ENCODE measurements at regions not wholly inside any gene's neighbourhood (a gene's known extent, or its start where the extent isn't known, plus 50 kb on each side); places are given as distances from the start of the nearest gene placed in this dataset.
"Not testable (repeated sequence)": the region's sequence is repeated elsewhere in the genome, so short reads cannot be mapped to it uniquely, and the experiment has no call there.

GRCh38 chr12:131207841-131208240, 254.1 kb downstream of the ADGRD1 start:
- POLR2A ChIA-PET; H3K9me3 Mint-ChIP-seq; H3K27me3 ChIP-seq (ENCODE audit: control insufficient read depth in 2 of 2, insufficient read depth in 2 of 2, low read length in 2 of 2); H3K27ac ChIP-seq (ENCODE audit: low read depth, low read length); DNase-seq; intact Hi-C loops (cut with micrococcal nuclease); H3K4me3 ChIP-seq (ENCODE audit: low read length); H3K36me3 ChIP-seq (ENCODE audit: control insufficient read depth in 2 of 3, insufficient read depth in 3 of 3, low read length in 3 of 3); H3K27ac Mint-ChIP-seq; H3K4me3 Mint-ChIP-seq; H3K27me3 Mint-ChIP-seq; H3K9me3 ChIP-seq (ENCODE audit: control insufficient read depth in 2 of 3, low read length in 3 of 3); CTCF ChIA-PET; H3K36me3 Mint-ChIP-seq; ATAC-seq: not testable (repeated sequence)
- peaks cover 3 to 24% (median 19%) of the 10 kb centered on the region in 7 donors for H3K4me1 Mint-ChIP-seq
- peaks cover 0 to 18% of the 10 kb centered on the region in 2 donors for H3K4me1 ChIP-seq (ENCODE audit: control insufficient read depth in 2 of 2, insufficient read depth in 2 of 2, low read length in 2 of 2)

GRCh38 chr12:131208425-131208824, 254.7 kb downstream of the ADGRD1 start:
- Histone ChIP-seq H3K27ac (ENCODE audit: low read depth, low read length) (no peak overlapping the region), H3K4me3 (ENCODE audit: low read length) (no peak overlapping the region), H3K27me3 (ENCODE audit: control insufficient read depth in 2 of 2, insufficient read depth in 2 of 2, low read length in 2 of 2) (no peaks in the 10 kb centered on the region), H3K36me3 (ENCODE audit: control insufficient read depth in 2 of 3, insufficient read depth in 3 of 3, low read length in 3 of 3) (no peaks in the 10 kb centered on the region), H3K4me1 (ENCODE audit: control insufficient read depth in 2 of 2, insufficient read depth in 2 of 2, low read length in 2 of 2) (peaks cover 0 to 18% of the 10 kb centered on the region in 2 donors), H3K9me3 (ENCODE audit: control insufficient read depth in 2 of 3, low read length in 3 of 3) (no peaks in the 10 kb centered on the region)
- intact Hi-C loops (cut with micrococcal nuclease) = no loop called here
- H3K27me3 Mint-ChIP-seq = no peaks in the 10 kb centered on the region
- peaks cover 3 to 24% (median 19%) of the 10 kb centered on the region in 7 donors for H3K4me1 Mint-ChIP-seq
- H3K27ac Mint-ChIP-seq = peak overlapping the region in 1 of 9 donors; percentile 55
- DNase-seq = no peak
- no peaks in the 10 kb centered on the region for H3K36me3 Mint-ChIP-seq
- peaks cover 0 to 7% (median 0%) of the 10 kb centered on the region in 11 donors for H3K9me3 Mint-ChIP-seq
- no peak for ATAC-seq
- peak overlapping the region in 1 of 10 donors; percentile 56 for H3K4me3 Mint-ChIP-seq
- POLR2A ChIA-PET = no interaction called here
- CTCF ChIA-PET = no interaction called here

GRCh38 chr12:131209082-131210070, 255.7 kb downstream of the ADGRD1 start:
- no peaks in the 10 kb centered on the region for H3K36me3 Mint-ChIP-seq
- Histone ChIP-seq H3K27me3 (ENCODE audit: control insufficient read depth in 2 of 2, insufficient read depth in 2 of 2, low read length in 2 of 2) (no peaks in the 10 kb centered on the region), H3K27ac (ENCODE audit: low read depth, low read length) (no peak overlapping the region), H3K4me3 (ENCODE audit: low read length) (no peak overlapping the region), H3K36me3 (ENCODE audit: control insufficient read depth in 2 of 3, insufficient read depth in 3 of 3, low read length in 3 of 3) (no peaks in the 10 kb centered on the region), H3K4me1 (ENCODE audit: control insufficient read depth in 2 of 2, insufficient read depth in 2 of 2, low read length in 2 of 2) (peaks cover 0 to 18% of the 10 kb centered on the region in 2 donors), H3K9me3 (ENCODE audit: control insufficient read depth in 2 of 3, low read length in 3 of 3) (no peaks in the 10 kb centered on the region)
- peaks cover 3 to 24% (median 19%) of the 10 kb centered on the region in 7 donors for H3K4me1 Mint-ChIP-seq
- ChIA-PET POLR2A (no interaction called here), CTCF (no interaction called here)
- ATAC-seq (no peak), DNase-seq (no peak)
- H3K27me3 Mint-ChIP-seq = no peaks in the 10 kb centered on the region
- peaks cover 0 to 8% (median 0%) of the 10 kb centered on the region in 11 donors for H3K9me3 Mint-ChIP-seq
- peak overlapping the region in 2 of 9 donors; percentile 51 to 84 for H3K27ac Mint-ChIP-seq
- intact Hi-C loops (cut with micrococcal nuclease) = no loop called here
- peak overlapping the region in 6 of 10 donors; percentile 21 to 49 (median 36) for H3K4me3 Mint-ChIP-seq

GRCh38 chr12:131210506-131211339, 257.0 kb downstream of the ADGRD1 start:
- DNase-seq (no peak), ATAC-seq (no peak)
- peaks cover 0 to 8% (median 0%) of the 10 kb centered on the region in 11 donors for H3K9me3 Mint-ChIP-seq
- H3K4me1 Mint-ChIP-seq = peaks cover 3 to 24% (median 19%) of the 10 kb centered on the region in 7 donors
- Histone ChIP-seq H3K27me3 (ENCODE audit: control insufficient read depth in 2 of 2, insufficient read depth in 2 of 2, low read length in 2 of 2) (no peaks in the 10 kb centered on the region), H3K4me1 (ENCODE audit: control insufficient read depth in 2 of 2, insufficient read depth in 2 of 2, low read length in 2 of 2) (peaks cover 0 to 18% of the 10 kb centered on the region in 2 donors), H3K36me3 (ENCODE audit: control insufficient read depth in 2 of 3, insufficient read depth in 3 of 3, low read length in 3 of 3) (no peaks in the 10 kb centered on the region), H3K9me3 (ENCODE audit: control insufficient read depth in 2 of 3, low read length in 3 of 3) (no peaks in the 10 kb centered on the region), H3K27ac (ENCODE audit: low read depth, low read length) (no peak overlapping the region), H3K4me3 (ENCODE audit: low read length) (no peak overlapping the region)
- H3K27me3 Mint-ChIP-seq = peaks cover 0 to under 1% (median 0%) of the 10 kb centered on the region in 5 donors
- ChIA-PET CTCF (no interaction called here), POLR2A (no interaction called here)
- H3K36me3 Mint-ChIP-seq = no peaks in the 10 kb centered on the region
- intact Hi-C loops (cut with micrococcal nuclease) = no loop called here
- H3K27ac Mint-ChIP-seq = peak overlapping the region in 1 of 9 donors; percentile 42
- H3K4me3 Mint-ChIP-seq = no peak overlapping the region

GRCh38 chr12:131211340-131211938, 257.7 kb downstream of the ADGRD1 start:
- no peak for DNase-seq
- H3K36me3 Mint-ChIP-seq = no peaks in the 10 kb centered on the region
- H3K4me3 ChIP-seq (ENCODE audit: low read length) = no peak overlapping the region
- peaks cover 0 to 8% (median 0%) of the 10 kb centered on the region in 11 donors for H3K9me3 Mint-ChIP-seq
- H3K9me3 ChIP-seq (ENCODE audit: control insufficient read depth in 2 of 3, low read length in 3 of 3) = no peaks in the 10 kb centered on the region
- peaks cover 0 to 6% (median 0%) of the 10 kb centered on the region in 5 donors for H3K27me3 Mint-ChIP-seq
- H3K36me3 ChIP-seq (ENCODE audit: control insufficient read depth in 2 of 3, insufficient read depth in 3 of 3, low read length in 3 of 3) = no peaks in the 10 kb centered on the region
- no peaks in the 10 kb centered on the region for H3K27me3 ChIP-seq (ENCODE audit: control insufficient read depth in 2 of 2, insufficient read depth in 2 of 2, low read length in 2 of 2)
- peaks cover 3 to 24% (median 19%) of the 10 kb centered on the region in 7 donors for H3K4me1 Mint-ChIP-seq
- H3K4me1 ChIP-seq (ENCODE audit: control insufficient read depth in 2 of 2, insufficient read depth in 2 of 2, low read length in 2 of 2) = peaks cover 0 to 18% of the 10 kb centered on the region in 2 donors
- peak overlapping the region in 1 of 9 donors; percentile 80 for H3K27ac Mint-ChIP-seq
- H3K27ac ChIP-seq (ENCODE audit: low read depth, low read length) = no peak overlapping the region
- ChIA-PET CTCF (no interaction called here), POLR2A (no interaction called here)
- no peak for ATAC-seq
- intact Hi-C loops (cut with micrococcal nuclease) = no loop called here
- H3K4me3 Mint-ChIP-seq = peak overlapping the region in 1 of 10 donors; percentile 29

- no peak overlapping the region for H3K27ac ChIP-seq (ENCODE audit: low read depth, low read length)
- no peak for ATAC-seq
- no peak overlapping the region for H3K4me3 ChIP-seq (ENCODE audit: low read length)
- peaks cover 6 to 26% (median 19%) of the 10 kb centered on the region in 7 donors for H3K4me1 Mint-ChIP-seq
- H3K4me1 ChIP-seq (ENCODE audit: control insufficient read depth in 2 of 2, insufficient read depth in 2 of 2, low read length in 2 of 2) = peaks cover 0 to 16% of the 10 kb centered on the region in 2 donors
- ChIA-PET CTCF (no interaction called here), POLR2A (no interaction called here)
- DNase-seq = no peak
- H3K9me3 Mint-ChIP-seq = peaks cover 0 to 8% (median 0%) of the 10 kb centered on the region in 11 donors
- no peaks in the 10 kb centered on the region for H3K36me3 ChIP-seq (ENCODE audit: control insufficient read depth in 2 of 3, insufficient read depth in 3 of 3, low read length in 3 of 3)
- no peak overlapping the region for H3K4me3 Mint-ChIP-seq
- H3K9me3 ChIP-seq (ENCODE audit: control insufficient read depth in 2 of 3, low read length in 3 of 3) = no peaks in the 10 kb centered on the region
- H3K36me3 Mint-ChIP-seq = no peaks in the 10 kb centered on the region
- no peak overlapping the region for H3K27ac Mint-ChIP-seq
- H3K27me3 Mint-ChIP-seq = peaks cover 4 to 21% (median 10%) of the 10 kb centered on the region in 5 donors
- intact Hi-C loops (cut with micrococcal nuclease) = no loop called here
- no peaks in the 10 kb centered on the region for H3K27me3 ChIP-seq (ENCODE audit: control insufficient read depth in 2 of 2, insufficient read depth in 2 of 2, low read length in 2 of 2)
These were observed 260.3 kb downstream of the ADGRD1 start for GRCh38 chr12:131213896-131214442.

Data from naive thymus-derived CD4-positive, alpha-beta T cell (primary cell).